ENCODE measurements at regions not wholly inside any gene's neighbourhood (a gene's known extent, or its start where the extent isn't known, plus 50 kb on each side); places are given as distances from the start of the nearest gene placed in this dataset.

DNA sequence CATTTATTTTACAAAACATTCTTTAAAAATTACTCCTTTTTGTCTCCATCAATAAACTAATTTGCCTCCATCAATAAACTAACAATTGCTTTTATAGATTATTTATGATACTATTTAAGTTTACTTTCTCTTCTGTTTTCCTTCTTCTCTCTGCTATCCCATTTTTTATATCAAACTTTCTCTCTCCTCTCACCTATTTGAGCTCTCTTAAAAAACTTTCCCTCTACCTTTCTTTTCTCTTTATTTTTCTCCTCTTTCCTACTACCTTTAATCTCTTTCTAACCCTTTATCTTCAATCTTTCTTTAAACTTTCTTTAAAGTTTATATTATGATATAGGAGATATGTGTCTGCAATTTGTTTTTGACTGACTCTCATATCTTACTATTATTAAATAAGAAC, 566.4 kb downstream of the DACH1 start:
- TF ChIP-seq, protein P1, sequence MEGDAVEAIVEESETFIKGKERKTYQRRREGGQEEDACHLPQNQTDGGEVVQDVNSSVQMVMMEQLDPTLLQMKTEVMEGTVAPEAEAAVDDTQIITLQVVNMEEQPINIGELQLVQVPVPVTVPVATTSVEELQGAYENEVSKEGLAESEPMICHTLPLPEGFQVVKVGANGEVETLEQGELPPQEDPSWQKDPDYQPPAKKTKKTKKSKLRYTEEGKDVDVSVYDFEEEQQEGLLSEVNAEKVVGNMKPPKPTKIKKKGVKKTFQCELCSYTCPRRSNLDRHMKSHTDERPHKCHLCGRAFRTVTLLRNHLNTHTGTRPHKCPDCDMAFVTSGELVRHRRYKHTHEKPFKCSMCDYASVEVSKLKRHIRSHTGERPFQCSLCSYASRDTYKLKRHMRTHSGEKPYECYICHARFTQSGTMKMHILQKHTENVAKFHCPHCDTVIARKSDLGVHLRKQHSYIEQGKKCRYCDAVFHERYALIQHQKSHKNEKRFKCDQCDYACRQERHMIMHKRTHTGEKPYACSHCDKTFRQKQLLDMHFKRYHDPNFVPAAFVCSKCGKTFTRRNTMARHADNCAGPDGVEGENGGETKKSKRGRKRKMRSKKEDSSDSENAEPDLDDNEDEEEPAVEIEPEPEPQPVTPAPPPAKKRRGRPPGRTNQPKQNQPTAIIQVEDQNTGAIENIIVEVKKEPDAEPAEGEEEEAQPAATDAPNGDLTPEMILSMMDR (IDR thresholded peaks at IDR 0.05), result no peak
- TF ChIP-seq EP300 (IDR thresholded peaks at IDR 0.05) (no peak), POLR2A (IDR thresholded peaks at IDR 0.05) (no peak)

Measured in ovary (tissue), 3 donors.